NCI-H2171 (cell line): ENCODE measurements at regions not wholly inside any gene's neighbourhood (a gene's known extent, or its start where the extent isn't known, plus 50 kb on each side); places are given as distances from the start of the nearest gene placed in this dataset.

Experiments
- DNase-seq: peaks from one replicate; lab custom pipeline; 2025; lab: John Stamatoyannopoulos, UW

DNA sequence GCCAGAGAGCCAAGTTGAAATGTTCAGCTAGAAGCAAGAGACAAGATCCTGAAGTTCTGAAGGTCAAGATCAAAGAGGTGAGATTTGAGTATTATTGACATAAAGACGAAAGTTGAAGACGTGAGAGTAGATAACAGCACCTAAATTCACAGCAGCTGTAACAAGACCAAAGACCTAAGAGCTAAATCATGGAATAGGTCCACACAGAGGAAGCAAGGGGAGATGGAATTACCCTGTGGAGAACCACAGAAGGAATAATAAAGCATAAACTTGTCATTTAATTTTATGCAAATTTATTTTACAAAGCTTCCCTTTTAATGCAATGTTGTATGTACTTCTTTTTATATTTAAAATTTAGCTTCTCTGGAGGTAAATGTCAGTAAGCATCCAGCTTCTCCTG is 523.7 kb downstream of the NR2F1-AS1 start:
- DNase-seq, result no peak

DNA sequence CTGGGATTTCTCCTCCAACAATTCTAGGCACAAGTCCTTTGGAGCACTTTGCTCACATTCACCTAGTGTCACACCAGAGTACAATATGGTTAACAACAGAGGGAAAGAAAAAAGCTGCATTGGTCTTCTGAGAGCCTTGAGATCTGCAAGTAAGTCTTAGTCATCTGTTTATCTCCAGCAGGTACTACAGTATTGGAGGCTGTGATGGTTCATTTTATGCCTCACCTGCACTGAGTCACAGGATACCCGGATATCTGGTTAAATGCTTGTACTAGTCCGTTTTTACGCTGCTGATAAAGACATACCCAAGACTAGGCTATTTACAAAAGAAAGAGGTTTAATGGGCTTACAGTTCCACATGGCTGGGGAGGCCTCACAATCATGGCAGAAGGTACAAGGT is 525.0 kb downstream of the NR2F1-AS1 start:
- DNase-seq, result no peak

DNA sequence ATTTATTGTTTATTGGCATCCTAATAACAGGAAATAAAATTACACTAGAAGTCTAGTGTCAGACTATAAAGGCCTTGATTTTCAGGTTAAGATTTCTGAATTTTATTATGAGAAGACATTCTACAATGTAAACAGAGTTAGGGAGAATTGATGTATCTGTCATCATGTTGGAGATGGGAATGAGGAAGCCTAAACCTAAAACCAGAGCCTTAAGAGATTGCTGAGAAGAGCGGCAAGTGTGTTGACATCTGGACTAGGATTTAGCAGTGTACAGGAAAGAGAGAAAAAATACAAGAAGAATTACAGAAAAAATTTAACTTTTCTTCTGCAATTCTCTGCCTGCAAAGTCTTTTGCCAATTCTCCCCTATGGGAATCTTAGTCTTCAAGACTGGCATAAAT is 525.5 kb downstream of the NR2F1-AS1 start:
- DNase-seq, result no peak

DNA sequence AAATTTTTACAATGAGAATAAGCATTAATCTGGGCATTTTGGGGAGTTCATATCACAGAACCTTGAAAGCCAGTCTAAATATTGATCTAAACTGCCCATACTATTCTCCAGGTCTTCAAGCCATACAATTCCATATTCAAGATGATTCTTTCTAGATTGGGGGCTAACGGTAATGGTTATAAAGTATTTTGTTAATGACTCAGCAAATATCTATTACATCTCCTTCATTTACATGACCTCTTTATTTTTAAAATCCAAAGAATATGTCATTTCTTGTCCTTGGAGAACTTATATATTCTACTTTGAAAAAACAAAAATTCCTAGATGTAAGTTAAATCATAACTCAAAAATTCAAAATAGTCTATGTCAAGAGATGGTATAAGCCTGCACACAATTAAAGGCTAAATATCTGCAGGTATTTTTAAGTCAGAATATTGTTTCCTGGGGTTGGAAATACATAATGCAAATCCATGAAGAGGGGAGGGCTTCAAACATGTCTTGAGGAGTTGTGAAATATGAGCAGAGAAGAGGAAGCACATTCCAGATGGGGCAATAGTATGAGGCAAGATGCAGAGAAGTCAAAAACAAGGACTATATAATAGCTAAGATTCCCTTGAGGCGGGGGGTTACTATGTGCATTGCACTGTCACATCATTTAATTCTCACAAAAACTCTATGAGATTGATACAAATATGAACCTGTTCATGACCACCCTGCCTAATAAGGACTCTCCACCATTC is 526.4 kb downstream of the NR2F1-AS1 start:
- no peak for DNase-seq

DNA sequence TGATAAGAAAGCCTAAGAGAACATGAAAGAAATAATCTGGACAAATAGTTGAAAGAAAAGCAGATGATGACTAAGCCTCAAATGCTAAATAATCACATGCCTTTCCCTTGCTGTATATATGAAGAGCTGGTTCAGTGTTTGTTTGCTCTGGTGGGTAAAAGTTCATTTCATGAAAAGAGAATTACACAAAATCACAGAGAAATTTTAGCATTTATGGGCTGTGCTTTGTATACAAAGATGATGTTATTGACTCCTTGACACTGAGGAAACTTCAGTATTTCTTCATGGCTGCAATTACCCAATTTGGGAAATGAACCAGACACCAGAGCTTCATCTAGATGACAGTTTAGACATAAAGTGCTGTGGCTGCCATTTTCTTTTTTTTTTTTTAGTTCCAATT is 527.2 kb downstream of the NR2F1-AS1 start:
- DNase-seq, result no peak

DNA sequence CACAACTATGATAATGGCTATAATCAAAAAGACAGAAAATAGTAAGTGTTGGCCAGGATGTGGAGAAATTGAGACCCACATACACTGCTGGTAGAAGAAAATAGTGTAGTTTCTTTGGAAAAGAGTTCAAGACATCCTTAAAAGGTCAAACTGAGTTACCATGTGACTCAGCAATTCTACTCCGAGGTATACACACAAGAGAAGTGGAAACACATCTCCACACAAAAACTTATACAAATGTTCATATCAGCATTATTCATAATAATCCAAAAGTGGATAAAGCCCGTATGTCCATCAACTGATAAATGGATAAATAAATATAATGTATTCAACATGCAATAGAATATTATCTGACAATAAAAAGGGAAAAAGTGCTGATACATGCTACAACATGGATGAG is 532.2 kb downstream of the NR2F1-AS1 start:
- DNase-seq, result no peak

DNA sequence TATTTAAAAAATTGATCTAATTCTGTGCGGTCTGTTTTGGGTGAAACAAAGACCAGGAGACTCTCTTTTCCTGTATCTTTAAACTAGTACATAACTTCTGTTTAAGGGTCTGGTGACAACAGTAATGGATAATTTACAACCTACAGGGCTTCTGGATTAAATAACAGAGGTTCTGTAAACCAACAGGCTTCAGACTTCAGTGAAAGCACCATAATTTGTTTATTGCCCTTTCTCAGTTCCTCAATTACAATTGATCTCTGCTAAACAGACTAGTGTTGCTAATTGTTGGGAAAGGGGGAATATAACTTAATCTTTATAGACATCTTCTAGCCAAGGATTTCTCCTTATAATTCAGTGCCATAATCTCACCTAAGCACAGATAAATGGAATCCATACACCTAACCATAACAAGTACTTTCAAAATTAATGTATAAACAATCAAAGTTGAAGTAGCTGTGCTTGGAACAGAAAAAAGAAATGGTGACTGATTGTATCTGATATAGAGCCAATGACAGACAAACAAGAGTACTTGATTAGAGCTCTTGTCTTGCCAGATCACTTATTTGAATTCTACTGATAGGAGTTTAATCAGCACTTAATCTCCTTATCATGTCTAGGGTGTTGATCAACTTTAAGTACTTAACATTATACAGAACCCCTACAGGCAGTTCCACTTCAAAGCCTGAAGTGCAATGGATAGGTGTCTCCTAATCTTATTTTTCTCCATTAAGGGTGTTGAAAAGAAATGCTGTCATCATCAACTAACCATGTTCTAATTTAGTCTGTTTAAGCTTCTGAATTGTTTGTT is 536.0 kb downstream of the NR2F1-AS1 start:
- no peak for DNase-seq

DNA sequence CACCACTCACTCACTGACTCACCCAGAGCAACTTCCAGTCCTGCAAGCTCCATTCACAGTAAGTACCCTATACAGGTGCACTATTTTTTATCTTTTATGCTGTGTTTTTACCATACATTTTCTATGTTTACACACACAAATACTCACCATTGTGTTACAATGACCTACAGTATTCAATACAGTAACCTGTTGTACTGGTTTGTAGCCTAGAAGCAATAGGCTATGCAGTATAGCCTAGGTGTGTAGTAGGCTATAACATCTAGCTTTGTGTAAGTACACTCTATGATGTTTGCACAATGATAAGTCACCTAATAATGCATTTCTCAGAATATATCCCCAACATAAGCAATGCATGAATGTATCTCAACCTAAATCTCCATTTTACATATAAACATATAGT is 541.1 kb downstream of the NR2F1-AS1 start:
- DNase-seq, result no peak

DNA sequence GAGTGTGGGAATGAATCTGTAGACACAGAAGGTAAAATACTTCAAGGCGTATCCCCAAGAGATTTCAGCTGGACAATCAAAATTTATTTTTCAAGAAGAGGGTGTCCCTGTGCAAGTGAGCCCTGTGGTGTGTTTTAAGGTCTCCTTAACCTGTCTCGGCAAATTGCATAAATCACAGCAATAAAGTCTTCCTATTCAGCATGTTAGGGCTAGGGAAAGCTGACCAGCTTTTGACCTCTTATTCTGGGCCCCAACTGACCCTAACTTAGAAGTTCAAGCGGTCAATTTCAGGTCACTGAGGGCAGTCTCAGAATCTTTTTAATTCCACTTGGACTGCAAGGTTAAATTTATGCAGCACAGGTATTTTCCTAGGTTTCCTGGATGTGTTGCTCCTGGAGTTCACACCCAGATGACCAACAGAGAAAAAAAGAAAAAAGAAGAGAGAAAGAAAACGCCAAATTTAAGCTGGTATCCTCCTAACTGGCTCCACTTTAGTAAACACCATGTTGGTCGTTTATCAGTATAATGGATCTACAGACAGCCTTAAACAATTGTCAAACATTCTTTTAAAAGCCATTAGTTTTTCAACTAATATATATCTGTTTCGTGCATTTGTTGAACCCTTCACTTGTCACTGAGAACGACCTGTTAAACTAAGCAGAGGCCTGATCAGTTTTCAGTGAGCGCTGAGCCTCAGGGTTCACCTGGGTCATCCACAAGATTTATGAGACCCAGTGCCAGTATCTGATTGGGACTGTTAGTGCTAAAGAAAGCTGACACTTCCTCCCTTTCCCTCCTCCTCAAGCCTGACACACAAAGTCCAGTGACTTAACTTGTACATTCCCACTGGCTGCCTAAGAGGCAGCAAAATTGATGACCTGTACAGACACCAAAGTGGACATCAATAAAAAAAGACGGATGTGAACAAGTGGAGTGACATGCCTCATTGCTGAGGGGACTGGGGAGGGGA is 546.1 kb downstream of the NR2F1-AS1 start:
- no peak for DNase-seq

DNA sequence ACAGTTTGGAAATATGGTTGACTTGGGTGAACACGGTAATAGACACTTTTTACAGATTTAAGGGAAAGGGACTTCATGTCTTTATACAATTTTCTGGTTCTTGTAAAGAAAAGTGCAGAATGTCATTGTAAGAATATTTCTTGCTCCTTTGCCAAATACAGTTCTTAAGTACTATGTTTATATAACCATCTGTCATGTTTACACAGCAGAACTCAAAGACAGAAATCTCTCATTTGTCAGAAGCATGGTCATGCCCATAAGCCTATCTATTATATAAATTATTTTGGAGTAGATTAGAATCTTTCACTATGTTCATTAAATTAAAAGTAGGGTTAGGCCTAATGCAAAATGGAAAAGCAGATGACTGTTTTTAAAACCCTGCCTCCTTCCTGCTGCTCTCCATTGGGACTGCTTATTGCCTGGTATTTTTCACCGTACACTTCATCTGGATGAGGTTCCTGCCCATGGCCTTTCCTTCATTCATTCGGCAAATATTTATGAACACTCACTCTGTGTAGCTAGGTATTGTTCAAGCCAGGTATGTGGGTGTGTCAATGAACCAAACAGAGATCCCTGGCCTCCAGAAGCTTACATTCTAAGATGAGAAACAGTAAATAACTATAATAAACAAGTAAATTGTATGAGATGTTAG is 558.1 kb downstream of the NR2F1-AS1 start:
- no peak for DNase-seq

DNA sequence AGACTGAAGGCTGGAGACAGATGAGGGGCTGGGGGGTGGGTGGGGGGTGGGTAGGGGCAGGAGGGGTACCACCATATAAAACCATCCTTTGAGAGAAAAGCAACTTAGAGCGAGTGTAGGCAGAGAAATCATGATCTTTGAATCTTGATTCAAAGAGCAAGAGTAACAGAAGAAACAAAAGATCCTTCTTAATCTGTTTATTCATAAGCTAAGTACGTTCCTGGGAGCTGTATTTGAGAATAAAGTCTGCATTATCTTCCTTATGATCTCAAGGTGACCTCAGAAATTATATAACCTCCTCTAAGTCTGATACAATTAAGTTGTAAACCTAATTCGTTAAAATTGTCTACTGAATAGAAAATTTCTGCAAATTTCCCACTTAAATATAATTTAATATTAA is 558.8 kb downstream of the NR2F1-AS1 start:
- no peak for DNase-seq

DNA sequence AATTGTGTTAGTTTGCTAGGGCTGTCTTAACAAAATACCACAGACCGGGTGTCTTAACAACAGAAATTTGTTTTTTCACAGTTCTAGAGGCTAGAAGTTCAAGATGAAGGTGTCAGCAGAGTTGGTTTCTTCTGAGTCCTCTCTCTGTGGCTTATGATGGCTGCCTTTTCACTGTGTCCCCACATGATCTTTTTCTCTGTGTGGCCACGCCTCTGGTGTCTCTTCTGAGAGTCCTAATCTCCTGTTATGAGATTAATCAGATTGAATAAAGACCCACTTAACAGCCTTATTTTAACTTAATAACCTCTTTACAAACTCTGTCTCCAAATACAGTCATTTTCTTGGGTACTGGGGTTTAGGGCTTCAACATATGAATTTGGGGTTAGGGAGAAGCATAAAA is 561.1 kb downstream of the NR2F1-AS1 start:
- no peak for DNase-seq

DNA sequence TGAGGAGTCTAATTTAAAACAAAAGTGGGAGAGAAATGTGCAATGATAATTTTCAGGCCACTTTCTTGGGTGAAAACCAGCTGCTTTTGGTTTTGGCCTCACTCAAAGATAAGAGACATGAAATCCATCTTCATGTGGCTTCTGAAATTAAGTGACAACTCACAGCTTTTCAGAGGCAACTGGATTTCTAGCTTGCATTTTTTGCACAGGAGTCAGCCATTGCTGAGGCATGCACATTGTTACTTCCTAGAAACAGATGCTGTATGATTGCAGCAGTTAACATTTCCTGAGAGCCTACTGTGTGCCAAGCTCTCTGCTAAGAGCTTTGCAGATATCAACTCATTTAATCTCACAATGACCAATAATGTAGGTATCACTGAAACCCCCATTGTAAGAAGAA is 562.6 kb downstream of the NR2F1-AS1 start:
- no peak for DNase-seq

DNA sequence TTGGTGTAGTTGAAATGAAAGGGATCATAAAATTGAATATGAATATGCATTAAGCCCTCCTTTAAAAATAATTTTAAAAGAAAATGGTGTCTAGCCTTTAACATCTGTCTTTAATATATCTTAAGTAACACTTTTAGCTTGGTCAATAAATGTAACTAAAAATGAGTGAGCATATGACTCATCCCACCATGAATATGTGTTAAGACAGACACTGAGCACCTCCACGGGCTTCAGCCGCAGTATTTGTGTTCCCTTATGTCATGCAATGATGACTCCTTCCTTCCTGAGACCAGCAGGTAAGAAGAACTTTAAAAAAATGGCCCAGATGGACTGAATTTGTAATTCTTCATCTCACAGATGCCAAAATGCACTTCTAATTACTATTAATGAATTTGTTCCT is 563.2 kb downstream of the NR2F1-AS1 start:
- no peak for DNase-seq

DNA sequence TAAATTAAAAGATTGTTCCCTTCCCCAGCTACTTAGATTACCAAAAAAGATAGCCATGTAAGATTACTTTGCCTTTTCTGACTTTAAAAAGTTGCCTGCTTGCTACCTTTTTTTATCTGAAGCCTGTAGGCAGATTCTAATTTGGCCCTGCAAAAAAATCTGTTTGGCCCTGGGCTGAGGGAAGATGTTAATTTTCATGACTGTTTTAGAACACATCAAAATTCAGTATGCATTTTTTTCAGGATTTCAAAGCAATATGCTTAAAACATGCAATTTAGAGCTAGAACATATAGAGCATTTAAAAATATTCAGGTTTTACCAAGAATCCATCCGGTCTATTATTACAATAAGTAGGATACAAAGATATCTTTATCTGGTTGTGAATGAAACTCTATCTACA is 563.6 kb downstream of the NR2F1-AS1 start:
- no peak for DNase-seq

DNA sequence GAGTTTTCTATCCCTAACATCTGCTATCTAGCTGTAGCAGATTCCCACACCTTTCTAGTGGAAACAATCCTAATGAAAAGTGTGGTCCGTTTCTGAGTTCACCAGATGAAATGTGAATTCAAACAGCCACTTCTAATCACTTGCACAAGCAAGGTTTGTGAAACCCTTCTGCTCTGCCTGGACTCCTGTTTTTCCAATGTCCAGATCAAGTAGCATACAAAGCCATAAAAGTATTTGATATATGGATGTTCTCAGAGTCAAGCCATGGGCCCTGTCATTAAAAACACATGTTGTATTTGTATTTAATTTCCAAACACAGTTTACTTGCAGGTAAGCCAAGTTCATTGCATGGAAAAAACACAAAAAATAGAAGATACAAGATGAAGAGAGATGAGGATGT is 570.4 kb downstream of the NR2F1-AS1 start:
- no peak for DNase-seq

DNA sequence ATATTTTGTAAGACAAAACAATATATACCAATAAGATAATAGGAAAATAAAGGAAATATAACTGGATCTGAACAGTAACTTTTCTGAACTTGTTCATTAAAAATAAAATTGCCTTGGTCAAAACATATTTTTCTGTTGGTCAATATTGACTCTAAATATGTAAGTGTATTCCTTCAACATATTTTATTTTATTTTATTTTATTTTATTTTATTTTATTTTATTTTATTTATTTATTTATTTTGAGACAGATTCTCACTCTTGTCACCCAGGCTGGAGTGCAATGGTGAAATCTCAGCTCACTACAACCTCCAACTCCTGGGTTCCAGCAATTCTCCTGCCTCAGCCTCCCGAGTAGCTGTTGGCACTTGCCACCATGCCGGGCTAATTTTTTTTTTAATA is 571.0 kb downstream of the NR2F1-AS1 start:
- DNase-seq, result no peak

DNA sequence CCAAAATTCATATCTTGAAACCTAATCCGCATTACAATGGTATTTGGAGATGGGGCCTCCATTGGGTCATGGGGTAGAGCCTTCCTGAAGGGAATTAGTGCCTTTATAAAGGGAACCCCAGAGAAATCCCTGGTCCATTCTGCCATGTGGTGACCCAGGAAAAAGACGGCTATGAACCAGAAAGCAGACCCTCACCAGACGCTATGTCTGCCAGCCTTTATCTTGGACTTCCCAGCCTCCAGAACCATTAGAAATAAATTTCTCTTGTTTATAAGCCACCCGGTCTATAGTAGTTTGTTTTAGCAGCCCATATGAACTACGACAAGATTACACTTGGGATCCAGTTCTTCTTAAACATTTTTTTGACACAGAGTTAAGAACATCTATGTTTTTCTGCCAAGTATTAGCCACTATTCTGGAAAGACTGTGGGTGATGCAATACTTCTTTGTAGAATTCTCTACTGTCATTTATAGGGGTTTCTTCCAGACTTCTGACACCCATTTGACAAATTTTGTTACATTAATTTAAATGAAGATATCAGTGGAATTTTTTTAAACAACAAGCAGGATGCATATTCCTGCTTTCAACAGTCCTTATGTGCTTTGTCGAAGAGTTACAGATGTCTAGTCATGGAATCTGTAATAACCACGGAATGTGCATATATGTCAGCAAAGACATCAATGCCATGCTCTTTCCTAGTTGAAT is 572.4 kb downstream of the NR2F1-AS1 start:
- no peak for DNase-seq

DNA sequence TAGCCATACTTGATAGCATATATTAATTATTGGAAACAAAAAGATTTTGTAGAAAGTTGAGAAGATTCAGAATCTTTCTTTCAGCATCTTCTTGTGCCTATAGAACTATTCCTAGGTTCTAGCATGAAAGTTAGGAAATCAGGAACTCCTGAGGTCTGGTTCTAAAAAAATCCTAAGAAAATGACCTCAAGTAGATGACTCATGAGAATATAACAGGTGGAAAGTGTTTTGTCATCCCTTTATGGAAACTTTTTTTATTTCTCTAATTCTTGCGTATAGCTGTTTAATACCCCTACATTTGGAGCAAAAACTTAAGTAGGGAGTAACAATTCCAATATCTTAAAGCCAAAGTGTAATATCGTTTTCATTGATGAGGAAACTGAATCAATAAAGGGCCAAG is 574.1 kb downstream of the NR2F1-AS1 start:
- DNase-seq, result no peak

DNA sequence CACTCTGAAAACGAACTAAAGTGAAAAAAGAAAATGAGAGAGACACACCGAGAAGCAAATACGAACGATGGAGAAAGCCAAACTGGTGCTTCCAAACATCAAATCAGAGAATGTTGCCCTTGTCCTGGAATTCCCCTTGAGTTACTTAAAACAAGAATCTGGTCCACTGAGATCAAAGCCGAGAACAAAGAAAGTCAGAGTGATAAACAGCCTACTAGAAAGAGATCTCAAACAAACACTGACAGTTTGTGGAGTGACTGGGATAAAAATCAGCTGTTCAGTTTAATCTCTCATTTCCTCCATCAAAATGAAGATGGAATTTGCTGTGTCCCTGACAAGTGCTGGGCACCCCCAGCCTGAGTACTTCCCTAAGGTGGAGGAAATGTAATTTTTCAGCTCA is 582.6 kb downstream of the NR2F1-AS1 start:
- no peak for DNase-seq

DNA sequence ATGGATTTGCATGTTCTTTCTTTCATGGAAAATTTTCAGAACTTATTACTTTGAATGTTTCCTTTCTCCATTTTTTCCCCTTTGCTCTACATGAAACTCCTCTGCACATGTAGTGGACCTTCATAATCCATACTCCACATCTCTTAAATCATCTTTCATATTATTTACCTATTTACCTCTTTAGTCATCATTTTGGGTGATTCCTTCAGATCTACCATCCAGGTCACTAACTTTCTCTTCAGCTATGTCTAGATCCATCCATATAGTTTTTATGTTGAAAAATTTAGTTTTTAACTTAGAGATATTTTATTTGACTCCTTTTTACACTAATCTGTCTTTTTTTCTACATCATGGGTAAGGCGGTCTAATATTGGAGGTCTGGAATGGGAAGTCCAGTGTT is 586.6 kb downstream of the NR2F1-AS1 start:
- no peak for DNase-seq
